Thyroid gland (tissue), 4 donors: ENCODE measurements at regions not wholly inside any gene's neighbourhood (a gene's known extent, or its start where the extent isn't known, plus 50 kb on each side); places are given as distances from the start of the nearest gene placed in this dataset.

Experiments used
- CTCF ChIP-seq, 6 experiments: fragments of 200-600 bp in 3 of 6; fragments of 450-650 bp in 3 of 6; sonication (generic) in 3 of 6; IDR thresholded peaks; one replicate each; pipeline ENCODE4 v1.5.1; 2016 to 2019; ENCODE audit warnings: antibody characterized with exemption in 6 of 6, mild to moderate bottlenecking in 2 of 6, inconsistent platforms in 1 of 6, moderate library complexity in 1 of 6
- POLR2A ChIP-seq, 2 donors: fragments of 450-650 bp; IDR thresholded peaks; one replicate each; pipeline ENCODE4 v1.6.1; 2017; ENCODE audit warnings: antibody characterized with exemption in 2 of 2, mild to moderate bottlenecking in 2 of 2, moderate library complexity in 1 of 2

- TF ChIP-seq CTCF (IDR thresholded peaks at IDR 0.05): no peak
- TF ChIP-seq POLR2A (IDR thresholded peaks at IDR 0.05): no peak
Measured at GRCh38 chr18:66432636-66433035, 171.3 kb downstream of the CDH19 start.
